IMR-90 (cell line): ENCODE measurements at regions not wholly inside any gene's neighbourhood (a gene's known extent, or its start where the extent isn't known, plus 50 kb on each side); places are given as distances from the start of the nearest gene placed in this dataset.

Source experiments
- ATAC-seq: fragments of 200-7000 bp; cut with Tn5 transposase; 2 replicates; pipeline ENCODE4 v1.9.1; 2020; ENCODE audit warnings: low read depth, mild to moderate bottlenecking, moderate library complexity
- BruUV-seq: library from RNA; stranded (reverse); fragments of 400-500 nt; replicated peaks from 2 replicates; lab custom pipeline; 2021; lab: Mats Ljungman, UMichigan
- CTCF ChIA-PET: fragments of 300-600 bp; formaldehyde crosslinking; extraction: SDS; loops from one replicate; lab custom pipeline; 2021; ENCODE audit warnings: antibody characterized with exemption; lab: Yijun Ruan, JAX
- POLR2A ChIA-PET: fragments of 300-600 bp; sonication (Branson Sonifier 250); formaldehyde crosslinking; loops from one replicate; lab custom pipeline; 2022; ENCODE audit warnings: antibody characterized with exemption; ENCODE audit not compliant: unreplicated experiment; lab: Charles Lee
- DNase-seq: peaks from one replicate; pipeline ENCODE4 v3.0.0; 2013
- H2AFZ ChIP-seq: replicated peaks from 2 replicates; pipeline ENCODE3; 2013; ENCODE audit warnings: low read length, mild to moderate bottlenecking; ENCODE audit not compliant: poor library complexity
- H2AK5ac ChIP-seq: 2 replicates; pipeline ENCODE4 v1.6.1; 2013; ENCODE audit warnings: low read depth, low read length, inconsistent platforms
- H2AK9ac ChIP-seq: replicated peaks from 2 replicates; pipeline ENCODE3; 2013; ENCODE audit warnings: mild to moderate bottlenecking, low read depth, low read length, moderate library complexity; ENCODE audit not compliant: poor library complexity
- H2BK120ac ChIP-seq: 2 replicates; pipeline ENCODE4 v1.6.1; 2013; ENCODE audit warnings: low read depth, low read length, inconsistent platforms
- H2BK15ac ChIP-seq: 3 replicates; pipeline ENCODE4 v1.6.1; 2013; ENCODE audit warnings: low read depth, low read length, inconsistent platforms
- H2BK20ac ChIP-seq: 2 replicates; pipeline ENCODE4 v1.6.1; 2013; ENCODE audit warnings: low read depth, mild to moderate bottlenecking, inconsistent platforms, low read length, moderate library complexity
- H2BK5ac ChIP-seq: 2 replicates; pipeline ENCODE4 v1.6.1; 2013; ENCODE audit warnings: mild to moderate bottlenecking, low read depth, low read length, inconsistent platforms; ENCODE audit not compliant: poor library complexity, severe bottlenecking
- H3K14ac ChIP-seq: replicated peaks from 2 replicates; pipeline ENCODE4 v1.6.1; 2013; ENCODE audit warnings: low read depth, low read length, inconsistent platforms
- H3K18ac ChIP-seq: 2 replicates; pipeline ENCODE4 v1.6.1; 2013; ENCODE audit warnings: low read depth, low read length, control low read depth
- H3K23ac ChIP-seq: 2 replicates; pipeline ENCODE4 v1.6.1; 2013; ENCODE audit warnings: low read depth, low read length, inconsistent platforms
- H3K27ac ChIP-seq: 2 replicates; pipeline ENCODE4 v1.5.1; 2013; ENCODE audit warnings: mild to moderate bottlenecking, control low read depth, low read length; ENCODE audit not compliant: insufficient read depth
- H3K27me3 ChIP-seq: 2 replicates; pipeline ENCODE4 v1.6.1; 2013; ENCODE audit warnings: low read length; ENCODE audit not compliant: control insufficient read depth, insufficient read depth
- H3K36me3 ChIP-seq: 2 replicates; pipeline ENCODE4 v1.6.1; 2013; ENCODE audit warnings: low read length, mixed read lengths; ENCODE audit not compliant: control insufficient read depth, insufficient read depth
- H3K4ac ChIP-seq: 2 replicates; pipeline ENCODE4 v1.6.1; 2013; ENCODE audit warnings: low read depth, low read length, inconsistent platforms
- H3K4me1 ChIP-seq: 2 replicates; pipeline ENCODE4 v1.6.1; 2013; ENCODE audit warnings: low read length, mixed read lengths; ENCODE audit not compliant: control insufficient read depth, insufficient read depth
- H3K4me2 ChIP-seq: 2 replicates; pipeline ENCODE4 v1.6.1; 2013; ENCODE audit warnings: low read depth, mild to moderate bottlenecking, control low read depth, low read length, moderate library complexity
- H3K4me3 ChIP-seq: 2 replicates; pipeline ENCODE4 v1.5.1; 2013; ENCODE audit warnings: low read depth, mild to moderate bottlenecking, control low read depth, low read length, moderate library complexity; ENCODE audit not compliant: insufficient read depth
- H3K56ac ChIP-seq: 2 replicates; pipeline ENCODE4 v1.6.1; 2013; ENCODE audit warnings: low read length, inconsistent platforms; ENCODE audit not compliant: insufficient read depth; ENCODE audit errors: extremely low read depth
- H3K79me1 ChIP-seq, 2 experiments: 2 replicates each; pipeline ENCODE4 v1.6.1; 2013; ENCODE audit warnings: low read length in 2 of 2, inconsistent platforms in 1 of 2, low read depth in 1 of 2
- H3K9ac ChIP-seq: 2 replicates; pipeline ENCODE4 v1.6.1; 2013; ENCODE audit warnings: low read depth, low read length, control low read depth
- H3K9me1 ChIP-seq: 2 replicates; pipeline ENCODE4 v1.6.1; 2013; ENCODE audit warnings: low read length, inconsistent platforms; ENCODE audit not compliant: insufficient read depth
- H3K9me3 ChIP-seq: 2 replicates; pipeline ENCODE4 v1.6.1; 2013; ENCODE audit warnings: low read length; ENCODE audit not compliant: control insufficient read depth, insufficient read depth
- H4K20me1 ChIP-seq: 2 replicates; pipeline ENCODE4 v1.6.1; 2013; ENCODE audit warnings: low read length, inconsistent platforms; ENCODE audit not compliant: insufficient read depth
- H4K5ac ChIP-seq: 2 replicates; pipeline ENCODE4 v1.6.1; 2013; ENCODE audit warnings: mild to moderate bottlenecking, low read depth, low read length, control low read depth
- H4K8ac ChIP-seq, 2 experiments: 2 replicates each; pipeline ENCODE4 v1.6.1; 2013; ENCODE audit warnings: low read depth in 2 of 2, low read length in 2 of 2, control low read depth in 1 of 2, inconsistent platforms in 1 of 2
- H4K91ac ChIP-seq: 2 replicates; pipeline ENCODE4 v1.6.1; 2013; ENCODE audit warnings: low read depth, low read length, inconsistent platforms; ENCODE audit not compliant: insufficient read depth
- FOS ChIP-seq: fragments of 150-350 bp; IDR thresholded peaks from 2 replicates; pipeline ENCODE4 v1.6.1; 2016; ENCODE audit warnings: low read depth, low read length
- POLR2A ChIP-seq: IDR thresholded peaks from 2 replicates; pipeline ENCODE4 v1.6.1; 2012; ENCODE audit warnings: mild to moderate bottlenecking, low read depth, low read length
- RFX5 ChIP-seq: IDR thresholded peaks from 2 replicates; pipeline ENCODE4 v1.8.0; 2012; ENCODE audit warnings: low read depth, mild to moderate bottlenecking, low read length, moderate library complexity
- WGBS, 2 experiments: methylation state at CpG; one replicate each; pipeline versions ENCODE4 v1.1.5 to v1.1.7; 2013; ENCODE audit warnings: missing lambda C conversion rate in 2 of 2; ENCODE audit not compliant: insufficient read length in 1 of 2; ENCODE audit errors: extremely low coverage in 2 of 2; 5-methylcytosine and 5-hydroxymethylcytosine counted together
- dilution Hi-C: fragments of 300-500 bp; cut with HindIII; formaldehyde crosslinking; loops from one replicate; pipeline ENCODE4 v1.14.3; 2018; ENCODE audit warnings: low sequenced_read_pairs; ENCODE audit not compliant: unreplicated experiment
- in situ Hi-C: fragments of 300-500 bp; cut with MboI; formaldehyde crosslinking; loops from 3 replicates; pipeline ENCODE4 v1.14.3; 2019; ENCODE audit warnings: low sequenced_read_pairs, inconsistent platforms, mixed read lengths
- intact Hi-C: fragments of 100-400 bp; cut with micrococcal nuclease; formaldehyde crosslinking; loops from 2 replicates; pipeline ENCODE4 v1.10.0; 2022

GRCh38 chr2:30354621-30355020, 92.4 kb upstream of the LCLAT1 start:
- Histone ChIP-seq H2BK15ac (0 out of 3 replicates have a peak overlapping the region, but pooled peaks have one; percentile 15), H3K27me3 (no peaks in the 10 kb centered on the region), H3K14ac (no peak overlapping the region), H3K56ac (no peak overlapping the region), H2BK5ac (no peak overlapping the region), H3K9me3 (no peaks in the 10 kb centered on the region), H4K5ac (no peak overlapping the region), H3K79me1 (no peaks in the 10 kb centered on the region), H3K9me1 (no peaks in the 10 kb centered on the region), H2BK120ac (peak overlapping the region; percentile 13; the same call in 1 of the 2 replicates), H2AK9ac (no peak overlapping the region), H3K18ac (peak overlapping the region; percentile 24; the same call in 1 of the 2 replicates), H3K9ac (no peak overlapping the region), H3K36me3 (no peaks in the 10 kb centered on the region), H2AK5ac (peak overlapping the region; percentile 41), H4K8ac (no peak overlapping the region), H3K4ac (no peak overlapping the region; the same call in 1 of the 2 replicates), H4K91ac (peak overlapping the region; percentile 8; the same call in 1 of the 2 replicates), H2BK20ac (0 out of 2 replicates have a peak overlapping the region, but pooled peaks have one; percentile 10), H3K4me1 (peaks cover 16% of the 10 kb centered on the region), H4K20me1 (no peaks in the 10 kb centered on the region), H2AFZ (peak overlapping the region; percentile 3), H3K4me3 (no peak overlapping the region), H3K27ac (no peak overlapping the region), H3K4me2 (no peak overlapping the region), H3K23ac (no peak overlapping the region)
- intact Hi-C loops (no loop called here), in situ Hi-C loops (no loop called here), dilution Hi-C loops (no loop called here)
- no CpG with 5 or more reads among the region's 1 CpG for WGBS, 2 experiments
- peak; percentile 46; the same call in 1 of the 2 replicates for ATAC-seq
- POLR2A ChIA-PET, result no interaction called here
- peak; percentile 12; the same call in 1 of the 2 replicates for TF ChIP-seq FOS
- no peak for TF ChIP-seq POLR2A
- TF ChIP-seq RFX5, result no peak
- peak; percentile 40 for DNase-seq
- CTCF ChIA-PET, result no interaction called here
- BruUV-seq, result no TSS peak
